ENCODE measurements at regions not wholly inside any gene's neighbourhood (a gene's known extent, or its start where the extent isn't known, plus 50 kb on each side); places are given as distances from the start of the nearest gene placed in this dataset.

DNA sequence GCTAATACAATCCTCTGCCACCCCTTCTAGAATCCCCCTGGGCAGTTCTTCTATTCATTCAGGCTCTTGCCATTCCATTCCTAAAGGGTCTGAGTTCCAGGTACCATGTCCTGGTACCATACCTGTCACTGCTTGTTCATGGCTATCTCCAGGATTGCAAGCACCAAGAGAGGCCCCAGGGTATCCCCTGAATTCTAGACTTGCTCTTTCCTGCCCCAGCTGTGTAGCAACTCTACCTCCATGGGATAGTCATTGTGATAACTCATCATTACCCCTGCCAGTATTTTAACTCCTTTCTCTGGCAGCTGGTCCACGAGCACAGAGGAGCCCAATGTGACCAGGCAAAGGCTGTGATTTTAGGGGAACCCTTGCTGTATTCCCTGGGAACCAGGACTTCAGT is 143.7 kb upstream of the CDH5 start:
- TF ChIP-seq, protein P1, sequence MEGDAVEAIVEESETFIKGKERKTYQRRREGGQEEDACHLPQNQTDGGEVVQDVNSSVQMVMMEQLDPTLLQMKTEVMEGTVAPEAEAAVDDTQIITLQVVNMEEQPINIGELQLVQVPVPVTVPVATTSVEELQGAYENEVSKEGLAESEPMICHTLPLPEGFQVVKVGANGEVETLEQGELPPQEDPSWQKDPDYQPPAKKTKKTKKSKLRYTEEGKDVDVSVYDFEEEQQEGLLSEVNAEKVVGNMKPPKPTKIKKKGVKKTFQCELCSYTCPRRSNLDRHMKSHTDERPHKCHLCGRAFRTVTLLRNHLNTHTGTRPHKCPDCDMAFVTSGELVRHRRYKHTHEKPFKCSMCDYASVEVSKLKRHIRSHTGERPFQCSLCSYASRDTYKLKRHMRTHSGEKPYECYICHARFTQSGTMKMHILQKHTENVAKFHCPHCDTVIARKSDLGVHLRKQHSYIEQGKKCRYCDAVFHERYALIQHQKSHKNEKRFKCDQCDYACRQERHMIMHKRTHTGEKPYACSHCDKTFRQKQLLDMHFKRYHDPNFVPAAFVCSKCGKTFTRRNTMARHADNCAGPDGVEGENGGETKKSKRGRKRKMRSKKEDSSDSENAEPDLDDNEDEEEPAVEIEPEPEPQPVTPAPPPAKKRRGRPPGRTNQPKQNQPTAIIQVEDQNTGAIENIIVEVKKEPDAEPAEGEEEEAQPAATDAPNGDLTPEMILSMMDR (IDR thresholded peaks at IDR 0.05) = no peak
- no peak for TF ChIP-seq POLR2A (IDR thresholded peaks at IDR 0.05)
